Trophoblast cell (in vitro differentiated cells and primary cell): ENCODE measurements at regions not wholly inside any gene's neighbourhood (a gene's known extent, or its start where the extent isn't known, plus 50 kb on each side); places are given as distances from the start of the nearest gene placed in this dataset.
A peak's percentile ranks its signal among the peaks of the same experiment; 100 is the strongest.

Experiments
- DNase-seq, 2 donors: peaks; one replicate each; pipeline ENCODE4 v3.0.0-alpha.2; 2016
- H2AFZ ChIP-seq: 2 replicates; pipeline ENCODE4 v1.6.1; 2013; ENCODE audit warnings: low read length, moderate library complexity, mild to moderate bottlenecking; ENCODE audit not compliant: insufficient read depth, poor library complexity
- H2AK5ac ChIP-seq: 2 replicates; pipeline ENCODE4 v1.6.1; 2013; ENCODE audit warnings: mild to moderate bottlenecking, low read length
- H2BK120ac ChIP-seq: 2 replicates; pipeline ENCODE4 v1.6.1; 2013; ENCODE audit warnings: low read length, mild to moderate bottlenecking, moderate library complexity; ENCODE audit not compliant: insufficient read depth, poor library complexity
- H2BK12ac ChIP-seq: 2 replicates; pipeline ENCODE4 v1.6.1; 2013; ENCODE audit warnings: mild to moderate bottlenecking, low read length, moderate library complexity
- H2BK5ac ChIP-seq: 2 replicates; pipeline ENCODE4 v1.6.1; 2013; ENCODE audit warnings: low read length, low read depth, moderate library complexity, mild to moderate bottlenecking; ENCODE audit not compliant: poor library complexity
- H3K14ac ChIP-seq: 2 replicates; pipeline ENCODE4 v1.6.1; 2013; ENCODE audit warnings: mild to moderate bottlenecking, low read length
- H3K18ac ChIP-seq: 2 replicates; pipeline ENCODE4 v1.6.1; 2013; ENCODE audit warnings: mild to moderate bottlenecking, low read length
- H3K23ac ChIP-seq: 2 replicates; pipeline ENCODE4 v1.6.1; 2013; ENCODE audit warnings: low read length
- H3K27ac ChIP-seq: 2 replicates; pipeline ENCODE4 v1.5.1; 2013; ENCODE audit warnings: low read depth, mild to moderate bottlenecking, inconsistent platforms, low read length, moderate library complexity
- H3K27me3 ChIP-seq: 2 replicates; pipeline ENCODE4 v1.6.1; 2013; ENCODE audit warnings: inconsistent platforms, mild to moderate bottlenecking, low read length, moderate library complexity; ENCODE audit not compliant: insufficient read depth
- H3K36me3 ChIP-seq, 2 experiments: 1 replicate in 1 of 2; 2 replicates in 1 of 2; pipeline ENCODE4 v1.6.1; 2013; ENCODE audit warnings: low read length in 2 of 2, mild to moderate bottlenecking in 2 of 2, moderate library complexity in 1 of 2; ENCODE audit not compliant: insufficient read depth in 2 of 2, control insufficient read depth in 1 of 2
- H3K4ac ChIP-seq: 2 replicates; pipeline ENCODE4 v1.6.1; 2013; ENCODE audit warnings: low read depth, mild to moderate bottlenecking, low read length, moderate library complexity
- H3K4me1 ChIP-seq, 2 experiments: 1 replicate in 1 of 2; 2 replicates in 1 of 2; pipeline ENCODE4 v1.6.1; 2013; ENCODE audit warnings: low read length in 2 of 2, mild to moderate bottlenecking in 2 of 2, moderate library complexity in 1 of 2; ENCODE audit not compliant: insufficient read depth in 2 of 2, control insufficient read depth in 1 of 2
- H3K4me2 ChIP-seq: 2 replicates; pipeline ENCODE4 v1.6.1; 2013; ENCODE audit warnings: inconsistent platforms, mild to moderate bottlenecking, low read length, moderate library complexity
- H3K4me3 ChIP-seq: 2 replicates; pipeline ENCODE4 v1.5.1; 2013; ENCODE audit warnings: mild to moderate bottlenecking, low read depth, low read length, inconsistent platforms
- H3K79me1 ChIP-seq: one replicate; pipeline ENCODE4 v1.6.1; 2013; ENCODE audit warnings: low read length
- H3K79me2 ChIP-seq: 2 replicates; pipeline ENCODE4 v1.6.1; 2013; ENCODE audit warnings: low read length, mild to moderate bottlenecking; ENCODE audit not compliant: control insufficient read depth, insufficient read depth, poor library complexity
- H3K9ac ChIP-seq: 2 replicates; pipeline ENCODE4 v1.6.1; 2013; ENCODE audit warnings: mild to moderate bottlenecking, low read length
- H3K9me3 ChIP-seq: 2 replicates; pipeline ENCODE4 v1.6.1; 2013; ENCODE audit warnings: low read depth, mild to moderate bottlenecking, control low read depth, inconsistent platforms, low read length; ENCODE audit not compliant: insufficient read depth
- H4K12ac ChIP-seq: 2 replicates; pipeline ENCODE4 v1.6.1; 2013; ENCODE audit warnings: low read depth, mild to moderate bottlenecking, low read length, moderate library complexity
- H4K8ac ChIP-seq: 2 replicates; pipeline ENCODE4 v1.6.1; 2013; ENCODE audit warnings: low read depth, mild to moderate bottlenecking, low read length, moderate library complexity
- H4K91ac ChIP-seq: one replicate; pipeline ENCODE4 v1.6.1; 2013; ENCODE audit warnings: low read depth, mild to moderate bottlenecking, low read length, moderate library complexity
- WGBS: extraction: QIAGEN DNeasy Blood & Tissue Kit; methylation state at CpG from one replicate; pipeline ENCODE4 v1.1.7; 2013; ENCODE audit warnings: missing lambda C conversion rate; ENCODE audit not compliant: insufficient read length, insufficient coverage; ENCODE audit errors: extremely low coverage; 5-methylcytosine and 5-hydroxymethylcytosine counted together

- H4K8ac ChIP-seq = no peak overlapping the region
- H3K4me1 ChIP-seq = no peaks in the 10 kb centered on the region
- no peak overlapping the region for H3K27ac ChIP-seq
- H3K79me1 ChIP-seq = no peaks in the 10 kb centered on the region
- H3K14ac ChIP-seq = no peak overlapping the region
- H3K18ac ChIP-seq = no peak overlapping the region
- H3K9ac ChIP-seq = no peak overlapping the region
- H4K12ac ChIP-seq = no peak overlapping the region
- H3K4me2 ChIP-seq = no peak overlapping the region
- no peak overlapping the region for H3K23ac ChIP-seq
- H2AFZ ChIP-seq = no peak overlapping the region
- H2AK5ac ChIP-seq = no peak overlapping the region
- no peaks in the 10 kb centered on the region for H3K79me2 ChIP-seq
- no peak overlapping the region for H4K91ac ChIP-seq
- H2BK12ac ChIP-seq = no peak overlapping the region
- H2BK120ac ChIP-seq = no peak overlapping the region
- DNase-seq = peak in 1 of 2 donors; percentile 17
- H3K36me3 ChIP-seq = no peaks in the 10 kb centered on the region
- no peaks in the 10 kb centered on the region for H3K27me3 ChIP-seq
- H3K4ac ChIP-seq = no peak overlapping the region
- WGBS = no CpG with 5 or more reads among the region's 3 CpGs
- H2BK5ac ChIP-seq = no peak overlapping the region
- no peak overlapping the region for H3K4me3 ChIP-seq
- peaks cover 7% of the 10 kb centered on the region for H3K9me3 ChIP-seq
Observed at GRCh38 chr7:91694351-91694841, 186.1 kb downstream of the MTERF1 start.

- no peaks in the 10 kb centered on the region for H3K27me3 ChIP-seq
- no peak overlapping the region for H2BK120ac ChIP-seq
- H3K9me3 ChIP-seq = peaks cover 5% of the 10 kb centered on the region
- no peaks in the 10 kb centered on the region for H3K79me2 ChIP-seq
- H2AFZ ChIP-seq = no peak overlapping the region
- H4K8ac ChIP-seq = no peak overlapping the region
- no peak for DNase-seq
- no peaks in the 10 kb centered on the region for H3K36me3 ChIP-seq
- H3K23ac ChIP-seq = no peak overlapping the region
- no peak overlapping the region for H3K4me2 ChIP-seq
- no peak overlapping the region for H2BK12ac ChIP-seq
- no peak overlapping the region for H3K9ac ChIP-seq
- H3K14ac ChIP-seq = no peak overlapping the region
- H3K79me1 ChIP-seq = no peaks in the 10 kb centered on the region
- no peak overlapping the region for H4K91ac ChIP-seq
- no peak overlapping the region for H3K4me3 ChIP-seq
- H3K4ac ChIP-seq = no peak overlapping the region
- no peak overlapping the region for H2AK5ac ChIP-seq
- no peak overlapping the region for H2BK5ac ChIP-seq
- no peak overlapping the region for H3K27ac ChIP-seq
- no peak overlapping the region for H3K18ac ChIP-seq
- H3K4me1 ChIP-seq = no peaks in the 10 kb centered on the region
- no peak overlapping the region for H4K12ac ChIP-seq
- WGBS = no CpG with 5 or more reads among the region's 1 CpG
Observed at GRCh38 chr7:91710881-91711280, 169.6 kb downstream of the MTERF1 start.

DNA sequence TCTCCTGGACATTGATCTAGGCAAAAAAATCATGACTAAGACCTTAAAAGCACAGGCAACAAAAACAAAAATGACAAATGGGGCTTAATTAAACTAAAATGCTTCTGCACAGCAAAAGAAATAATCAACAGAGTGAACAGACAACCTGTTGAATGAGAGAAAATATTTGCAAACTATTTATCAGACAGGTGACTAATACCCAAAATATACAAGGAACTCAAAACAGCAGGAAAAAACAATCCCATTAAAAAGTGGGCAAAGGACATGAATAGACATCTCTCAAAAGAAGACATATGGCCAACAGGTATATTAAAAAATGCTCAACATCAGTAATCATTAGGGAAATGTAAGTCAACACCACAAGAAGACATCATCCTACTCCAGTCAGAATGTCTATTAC is 166.8 kb downstream of the MTERF1 start:
- H4K8ac ChIP-seq = no peak overlapping the region
- H3K23ac ChIP-seq = no peak overlapping the region
- no peak overlapping the region for H4K91ac ChIP-seq
- H2BK12ac ChIP-seq = no peak overlapping the region
- no peak overlapping the region for H2AK5ac ChIP-seq
- H3K27ac ChIP-seq = no peak overlapping the region
- no peak overlapping the region for H2BK120ac ChIP-seq
- H3K36me3 ChIP-seq = no peaks in the 10 kb centered on the region
- no peaks in the 10 kb centered on the region for H3K79me2 ChIP-seq
- H3K79me1 ChIP-seq = no peaks in the 10 kb centered on the region
- H3K4me1 ChIP-seq = no peaks in the 10 kb centered on the region
- DNase-seq = peak in 1 of 2 donors; percentile 25
- H3K9me3 ChIP-seq = no peaks in the 10 kb centered on the region
- H3K4ac ChIP-seq = no peak overlapping the region
- H3K9ac ChIP-seq = no peak overlapping the region
- no peak overlapping the region for H2AFZ ChIP-seq
- no peak overlapping the region for H3K14ac ChIP-seq
- H3K27me3 ChIP-seq = no peaks in the 10 kb centered on the region
- H3K4me2 ChIP-seq = no peak overlapping the region
- H3K18ac ChIP-seq = no peak overlapping the region
- no peak overlapping the region for H3K4me3 ChIP-seq
- no peak overlapping the region for H2BK5ac ChIP-seq
- no peak overlapping the region for H4K12ac ChIP-seq

GRCh38 chr7:91717681-91718470 is 162.6 kb downstream of the MTERF1 start:
- Histone ChIP-seq H3K14ac (no peak overlapping the region), H4K8ac (no peak overlapping the region), H3K36me3 (no peaks in the 10 kb centered on the region), H4K91ac (no peak overlapping the region), H3K23ac (no peak overlapping the region), H3K4me3 (no peak overlapping the region), H4K12ac (no peak overlapping the region), H3K4ac (no peak overlapping the region), H2BK12ac (no peak overlapping the region), H3K79me1 (no peaks in the 10 kb centered on the region), H3K9me3 (no peaks in the 10 kb centered on the region), H3K18ac (no peak overlapping the region), H3K4me1 (no peaks in the 10 kb centered on the region), H2BK5ac (no peak overlapping the region), H3K9ac (no peak overlapping the region), H3K4me2 (no peak overlapping the region), H2AK5ac (no peak overlapping the region), H3K79me2 (no peaks in the 10 kb centered on the region), H2AFZ (no peak overlapping the region), H2BK120ac (no peak overlapping the region), H3K27me3 (no peaks in the 10 kb centered on the region), H3K27ac (no peak overlapping the region)
- DNase-seq = peak; percentile 8 to 49
- no CpG with 5 or more reads among the region's 2 CpGs for WGBS
